HepG2 (cell line): ENCODE measurements at regions not wholly inside any gene's neighbourhood (a gene's known extent, or its start where the extent isn't known, plus 50 kb on each side); places are given as distances from the start of the nearest gene placed in this dataset.

Source experiments
- ATAC-seq: fragments of 200-7000 bp; cut with Tn5 transposase; 3 replicates; pipeline ENCODE4 v1.9.1; 2020; ENCODE audit warnings: mild to moderate bottlenecking, moderate library complexity
- BruUV-seq: library from RNA; stranded (reverse); fragments of 400-500 nt; replicated peaks from 2 replicates; lab custom pipeline; 2021; lab: Mats Ljungman, UMichigan
- CTCF ChIA-PET: fragments of 300-600 bp; formaldehyde crosslinking; extraction: SDS; loops from one replicate; lab custom pipeline; 2021; ENCODE audit warnings: low total read pairs, inconsistent platforms, low intra/inter-chr PET ratio; lab: Yijun Ruan, JAX
- POLR2A ChIA-PET: fragments of 350-600 bp; sonication (Branson Sonifier 250); formaldehyde crosslinking; loops from one replicate; lab custom pipeline; 2020; ENCODE audit warnings: antibody characterized with exemption, inconsistent platforms; lab: Yijun Ruan, JAX
- DNase-seq: peaks from one replicate; pipeline ENCODE4 v3.0.0-alpha.2; 2015; ENCODE audit warnings: low spot score
- FAIRE-seq: peaks from 3 replicates; lab custom pipeline; 2011; peaks lifted over from hg19 to GRCh38; lab: Jason Lieb, UNC
- H2AFZ ChIP-seq: one replicate; pipeline ENCODE4 v1.6.1; 2011; ENCODE audit warnings: low read length, inconsistent platforms
- H3K27ac ChIP-seq: fragments of 300-600 bp; 3 replicates; pipeline ENCODE4 v1.8.0; 2011; ENCODE audit warnings: mixed run types, mild to moderate bottlenecking, mixed read lengths, low read length, inconsistent platforms; ENCODE audit not compliant: insufficient read depth; ENCODE audit errors: extremely low read length
- H3K27me3 ChIP-seq, 2 experiments: fragments of 200-600 bp in 1 of 2; 2 replicates in 1 of 2; 3 replicates in 1 of 2; pipeline versions ENCODE4 v1.6.0 to v1.8.0; 2011; ENCODE audit warnings: low read length in 2 of 2, mild to moderate bottlenecking in 2 of 2, moderate library complexity in 2 of 2, inconsistent platforms in 1 of 2; ENCODE audit not compliant: insufficient read depth in 2 of 2, control insufficient read depth in 1 of 2
- H3K36me3 ChIP-seq, 2 experiments: fragments of 200-600 bp in 1 of 2; replicated peaks in 1 of 2; 2 replicates in 1 of 2; 3 replicates in 1 of 2; pipeline versions ENCODE4 v1.5.1 to v1.8.0; 2011; ENCODE audit warnings: low read length in 2 of 2, inconsistent platforms in 1 of 2; ENCODE audit not compliant: insufficient read depth in 2 of 2, control insufficient read depth in 1 of 2
- H3K4me1 ChIP-seq: 2 replicates; pipeline ENCODE4 v1.5.1; 2012; ENCODE audit warnings: low read length, inconsistent platforms; ENCODE audit not compliant: insufficient read depth
- H3K4me2 ChIP-seq: 2 replicates; pipeline ENCODE4 v1.6.0; 2011; ENCODE audit warnings: low read depth, low read length, inconsistent platforms
- H3K4me3 ChIP-seq, 3 experiments: fragments of 200-600 bp in 1 of 3; sonication (generic), shearing (Covaris generic) in 1 of 3; replicated peaks in 1 of 3; 2 replicates each; pipeline ENCODE4 v1.5.1; 2011 to 2016; ENCODE audit warnings: low read length in 3 of 3, inconsistent platforms in 2 of 3, low read depth in 2 of 3, mild to moderate bottlenecking in 2 of 3, control low read depth in 1 of 3, mixed read lengths in 1 of 3; ENCODE audit not compliant: insufficient read depth in 1 of 3
- H3K79me2 ChIP-seq: one replicate; pipeline ENCODE4 v1.6.1; 2011; ENCODE audit warnings: low read length, inconsistent platforms; ENCODE audit not compliant: insufficient read depth
- H3K9ac ChIP-seq: 2 replicates; pipeline ENCODE4 v1.6.0; 2011; ENCODE audit warnings: mild to moderate bottlenecking, low read depth, low read length, inconsistent platforms; ENCODE audit not compliant: insufficient read depth
- H3K9me3 ChIP-seq: 2 replicates; pipeline ENCODE4 v1.5.1; 2012; ENCODE audit warnings: mild to moderate bottlenecking, low read length
- H4K20me1 ChIP-seq: 2 replicates; pipeline ENCODE4 v1.6.0; 2011; ENCODE audit warnings: inconsistent platforms, mild to moderate bottlenecking, low read length, moderate library complexity; ENCODE audit not compliant: insufficient read depth
- MED1 ChIP-seq: sonication (generic); formaldehyde crosslinking; IDR thresholded peaks from 2 replicates; pipeline ENCODE4 v1.4.0; 2020; ENCODE audit warnings: missing genetic modification reagents
- MZF1 ChIP-seq: sonication (generic); formaldehyde crosslinking; IDR thresholded peaks from 2 replicates; pipeline ENCODE4 v1.8.1; 2023; ENCODE audit warnings: mild to moderate bottlenecking, missing genetic modification reagents, borderline replicate concordance
- NFKB2 ChIP-seq: sonication (generic); formaldehyde crosslinking; IDR thresholded peaks from 2 replicates; pipeline ENCODE4 v1.4.0; 2020; ENCODE audit warnings: missing genetic modification reagents, borderline replicate concordance
- PRPF4 ChIP-seq: fragments of 200-400 bp; formaldehyde crosslinking; IDR thresholded peaks from 2 replicates; pipeline ENCODE4 v1.6.1; 2016; ENCODE audit warnings: low read length, low read depth; ENCODE audit not compliant: poor library complexity, severe bottlenecking
- RFXANK ChIP-seq: IDR thresholded peaks from 2 replicates; pipeline ENCODE4 v1.6.1; 2016
- SMAD1 ChIP-seq: sonication (generic); formaldehyde crosslinking; IDR thresholded peaks from 2 replicates; pipeline ENCODE4 v1.4.0; 2020; ENCODE audit warnings: missing genetic modification reagents, low read depth, mild to moderate bottlenecking, borderline replicate concordance
- SMARCE1 ChIP-seq: fragments of 450-650 bp; IDR thresholded peaks from 2 replicates; pipeline ENCODE4 v1.6.1; 2017; ENCODE audit warnings: borderline replicate concordance
- TEAD2 ChIP-seq: sonication (generic); formaldehyde crosslinking; IDR thresholded peaks from 2 replicates; pipeline ENCODE4 v1.9.0; 2021; ENCODE audit warnings: missing genetic modification reagents
- ZNF614 ChIP-seq: IDR thresholded peaks from 2 replicates; pipeline ENCODE4 v1.6.1; 2018; ENCODE audit warnings: missing biosample characterization, missing genetic modification reagents, inconsistent platforms, borderline replicate concordance
- ZNF713 ChIP-seq: sonication (generic); formaldehyde crosslinking; IDR thresholded peaks from 2 replicates; pipeline ENCODE4 v1.4.0; 2020; ENCODE audit warnings: mild to moderate bottlenecking, missing genetic modification reagents
- in situ Hi-C: cut with HindIII; loops from 2 replicates; pipeline ENCODE4 v1.10.0; 2017; ENCODE audit warnings: low pct_unique_long_range_greater_than_20kb; ENCODE audit not compliant: extremely low pct_ligation_motif_present
- intact Hi-C: fragments of 100-400 bp; cut with micrococcal nuclease; formaldehyde crosslinking; loops from one replicate; pipeline ENCODE4 v1.10.0; 2022; ENCODE audit not compliant: unreplicated experiment
- TF ChIP-seq, protein P1 (sequence below): sonication (generic); formaldehyde crosslinking; IDR thresholded peaks from 2 replicates; pipeline ENCODE4 v1.4.0; 2020; ENCODE audit warnings: low read depth, mild to moderate bottlenecking, missing genetic modification reagents
- TF ChIP-seq, protein P2 (sequence below): sonication (generic); formaldehyde crosslinking; IDR thresholded peaks from 2 replicates; pipeline ENCODE4 v1.5.1; 2020; ENCODE audit warnings: missing genetic modification reagents, mild to moderate bottlenecking, borderline replicate concordance
- TF ChIP-seq, protein P3 (sequence below): IDR thresholded peaks from 2 replicates; pipeline ENCODE4 v1.6.1; 2016; ENCODE audit warnings: low read depth, missing genetic modification reagents, missing compliant biosample characterization

DNA sequence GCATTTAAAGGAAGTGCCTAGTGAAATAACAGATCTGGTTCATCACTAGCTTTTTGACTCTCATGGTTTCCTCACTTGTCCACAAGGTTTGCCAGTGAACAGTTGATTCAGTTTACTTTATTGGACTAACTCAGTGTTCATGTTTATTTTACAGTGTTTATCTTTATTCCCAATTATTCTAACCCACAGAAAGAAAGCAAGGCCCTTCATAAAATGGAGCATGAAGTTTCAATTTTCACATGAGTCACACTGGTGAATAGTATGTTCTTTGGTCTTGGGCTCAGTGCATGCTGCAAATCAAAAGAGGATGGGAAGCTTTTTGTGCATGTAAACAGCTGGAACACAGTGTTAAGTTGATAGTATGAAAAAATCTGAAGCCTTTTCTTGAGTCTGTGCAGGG is 217.6 kb upstream of the HDDC2 start:
- Histone ChIP-seq H3K9me3 (no peaks in the 10 kb centered on the region), H3K79me2 (no peaks in the 10 kb centered on the region), H3K9ac (no peak overlapping the region), H2AFZ (no peak overlapping the region), H3K36me3 (no peaks in the 10 kb centered on the region), H3K4me1 (no peaks in the 10 kb centered on the region), H4K20me1 (no peaks in the 10 kb centered on the region), H3K4me3 (no peak overlapping the region), H3K27me3 (no peaks in the 10 kb centered on the region), H3K27ac (no peak overlapping the region), H3K4me2 (no peak overlapping the region)
- ChIA-PET POLR2A (no interaction called here), CTCF (no interaction called here)
- no TSS peak for BruUV-seq
- TF ChIP-seq RFXANK (CRISPR knock-in tag), result no peak
- TF ChIP-seq ZNF713 (CRISPR knock-in tag), result no peak
- no peak for TF ChIP-seq MED1 (CRISPR knock-in tag)
- TF ChIP-seq SMARCE1, result no peak
- TF ChIP-seq, protein P1, sequence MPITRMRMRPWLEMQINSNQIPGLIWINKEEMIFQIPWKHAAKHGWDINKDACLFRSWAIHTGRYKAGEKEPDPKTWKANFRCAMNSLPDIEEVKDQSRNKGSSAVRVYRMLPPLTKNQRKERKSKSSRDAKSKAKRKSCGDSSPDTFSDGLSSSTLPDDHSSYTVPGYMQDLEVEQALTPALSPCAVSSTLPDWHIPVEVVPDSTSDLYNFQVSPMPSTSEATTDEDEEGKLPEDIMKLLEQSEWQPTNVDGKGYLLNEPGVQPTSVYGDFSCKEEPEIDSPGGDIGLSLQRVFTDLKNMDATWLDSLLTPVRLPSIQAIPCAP (CRISPR knock-in tag), result no peak
- TF ChIP-seq, protein P2, sequence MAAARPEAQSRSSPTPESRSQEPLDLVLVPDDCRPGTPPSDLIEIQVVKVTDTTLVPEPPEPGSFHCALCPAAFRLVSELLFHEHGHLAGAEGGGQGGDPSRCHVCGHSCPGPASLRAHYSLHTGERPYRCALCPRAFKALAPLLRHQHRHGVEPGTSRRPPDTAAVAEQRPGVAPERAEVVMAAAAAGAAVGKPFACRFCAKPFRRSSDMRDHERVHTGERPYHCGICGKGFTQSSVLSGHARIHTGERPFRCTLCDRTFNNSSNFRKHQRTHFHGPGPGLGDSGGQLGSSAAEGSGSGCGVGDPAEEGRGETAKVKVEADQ (CRISPR knock-in tag), result no peak
- TF ChIP-seq TEAD2 (CRISPR knock-in tag), result no peak
- no peak for TF ChIP-seq MZF1 (CRISPR knock-in tag)
- no peak for TF ChIP-seq SMAD1 (CRISPR knock-in tag)
- no peak for TF ChIP-seq PRPF4
- TF ChIP-seq, protein P3, sequence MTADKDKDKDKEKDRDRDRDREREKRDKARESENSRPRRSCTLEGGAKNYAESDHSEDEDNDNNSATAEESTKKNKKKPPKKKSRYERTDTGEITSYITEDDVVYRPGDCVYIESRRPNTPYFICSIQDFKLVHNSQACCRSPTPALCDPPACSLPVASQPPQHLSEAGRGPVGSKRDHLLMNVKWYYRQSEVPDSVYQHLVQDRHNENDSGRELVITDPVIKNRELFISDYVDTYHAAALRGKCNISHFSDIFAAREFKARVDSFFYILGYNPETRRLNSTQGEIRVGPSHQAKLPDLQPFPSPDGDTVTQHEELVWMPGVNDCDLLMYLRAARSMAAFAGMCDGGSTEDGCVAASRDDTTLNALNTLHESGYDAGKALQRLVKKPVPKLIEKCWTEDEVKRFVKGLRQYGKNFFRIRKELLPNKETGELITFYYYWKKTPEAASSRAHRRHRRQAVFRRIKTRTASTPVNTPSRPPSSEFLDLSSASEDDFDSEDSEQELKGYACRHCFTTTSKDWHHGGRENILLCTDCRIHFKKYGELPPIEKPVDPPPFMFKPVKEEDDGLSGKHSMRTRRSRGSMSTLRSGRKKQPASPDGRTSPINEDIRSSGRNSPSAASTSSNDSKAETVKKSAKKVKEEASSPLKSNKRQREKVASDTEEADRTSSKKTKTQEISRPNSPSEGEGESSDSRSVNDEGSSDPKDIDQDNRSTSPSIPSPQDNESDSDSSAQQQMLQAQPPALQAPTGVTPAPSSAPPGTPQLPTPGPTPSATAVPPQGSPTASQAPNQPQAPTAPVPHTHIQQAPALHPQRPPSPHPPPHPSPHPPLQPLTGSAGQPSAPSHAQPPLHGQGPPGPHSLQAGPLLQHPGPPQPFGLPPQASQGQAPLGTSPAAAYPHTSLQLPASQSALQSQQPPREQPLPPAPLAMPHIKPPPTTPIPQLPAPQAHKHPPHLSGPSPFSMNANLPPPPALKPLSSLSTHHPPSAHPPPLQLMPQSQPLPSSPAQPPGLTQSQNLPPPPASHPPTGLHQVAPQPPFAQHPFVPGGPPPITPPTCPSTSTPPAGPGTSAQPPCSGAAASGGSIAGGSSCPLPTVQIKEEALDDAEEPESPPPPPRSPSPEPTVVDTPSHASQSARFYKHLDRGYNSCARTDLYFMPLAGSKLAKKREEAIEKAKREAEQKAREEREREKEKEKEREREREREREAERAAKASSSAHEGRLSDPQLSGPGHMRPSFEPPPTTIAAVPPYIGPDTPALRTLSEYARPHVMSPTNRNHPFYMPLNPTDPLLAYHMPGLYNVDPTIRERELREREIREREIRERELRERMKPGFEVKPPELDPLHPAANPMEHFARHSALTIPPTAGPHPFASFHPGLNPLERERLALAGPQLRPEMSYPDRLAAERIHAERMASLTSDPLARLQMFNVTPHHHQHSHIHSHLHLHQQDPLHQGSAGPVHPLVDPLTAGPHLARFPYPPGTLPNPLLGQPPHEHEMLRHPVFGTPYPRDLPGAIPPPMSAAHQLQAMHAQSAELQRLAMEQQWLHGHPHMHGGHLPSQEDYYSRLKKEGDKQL, result no peak
- no peak for TF ChIP-seq ZNF614 (CRISPR knock-in tag)
- TF ChIP-seq NFKB2 (CRISPR knock-in tag), result no peak
- ATAC-seq (no peak), FAIRE-seq (no peak), DNase-seq (no peak)
- in situ Hi-C loops (loop anchor here (10.0 kb wide), 1 partner anchor 225 kb away; the partner anchor contains the start of gene HEY2), intact Hi-C loops (no loop called here)
